GM18909 (cell line): ENCODE measurements at regions not wholly inside any gene's neighbourhood (a gene's known extent, or its start where the extent isn't known, plus 50 kb on each side); places are given as distances from the start of the nearest gene placed in this dataset.

Source experiments
- ATAC-seq: cut with Tn5 transposase; IDR thresholded peaks from one replicate; pipeline ENCODE4 v1.9.1; 2021; ENCODE audit warnings: mild to moderate bottlenecking; ENCODE audit not compliant: unreplicated experiment, poor library complexity

GRCh38 chr7:110061387-110061786 is 1029.5 kb upstream of the LRRN3 start:
- no peak for ATAC-seq

DNA sequence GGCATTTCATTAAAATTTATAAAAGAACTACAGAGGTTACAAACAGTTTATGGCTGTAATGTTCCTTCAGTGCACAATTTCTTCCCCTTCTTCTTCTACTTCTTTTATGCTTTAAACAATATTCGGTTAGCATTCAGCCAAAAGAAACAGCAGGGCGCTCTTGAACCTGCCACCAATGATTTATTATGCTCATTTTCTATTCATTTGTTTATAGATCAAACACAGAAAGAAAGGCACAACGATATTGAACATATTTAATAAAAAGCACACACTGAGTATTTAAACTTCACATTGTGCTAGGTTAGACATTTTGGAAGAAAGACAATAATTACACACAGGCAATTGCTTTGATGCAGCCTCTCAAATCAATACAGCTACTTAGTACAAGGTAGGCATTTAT is 1025.8 kb upstream of the LRRN3 start:
- ATAC-seq: no peak

DNA sequence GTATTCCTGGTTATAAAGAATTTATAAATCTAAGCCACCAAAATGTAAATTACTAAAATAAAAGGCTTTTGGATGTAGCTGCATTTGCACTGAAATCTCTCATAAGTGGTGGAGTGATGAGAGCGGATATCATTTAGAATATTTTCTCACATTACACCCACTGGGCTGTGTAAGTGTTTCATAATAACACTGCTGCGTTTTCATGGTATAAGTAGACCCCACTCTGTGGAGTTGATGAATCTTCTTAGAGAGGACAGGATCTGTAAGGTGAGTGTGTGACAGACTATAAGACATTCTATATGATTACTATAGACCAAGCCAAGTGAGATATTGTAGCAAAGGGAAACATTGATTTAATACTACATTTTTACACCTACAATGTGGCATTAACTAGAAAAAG is 1024.1 kb upstream of the LRRN3 start:
- no peak for ATAC-seq

DNA sequence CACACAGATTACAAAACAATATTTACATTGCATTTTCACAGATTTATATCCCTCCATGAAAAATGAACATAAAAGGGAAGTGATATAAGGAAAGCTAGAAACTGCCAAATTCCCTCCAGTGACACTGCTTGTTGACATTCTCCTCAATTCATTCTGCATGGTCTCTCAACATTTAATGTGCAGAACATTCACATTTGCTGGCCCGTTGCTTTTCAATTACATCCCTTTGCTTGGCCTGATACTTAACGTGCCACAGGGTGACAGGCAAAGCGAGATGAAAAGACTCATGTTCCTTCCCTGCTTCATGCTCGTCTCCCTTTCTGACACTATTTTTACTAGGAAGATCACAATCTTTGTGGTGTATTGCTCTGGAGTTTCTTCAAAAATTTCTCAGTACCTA is 1019.7 kb upstream of the LRRN3 start:
- no peak for ATAC-seq

- ATAC-seq: no peak
Observed at GRCh38 chr7:110075450-110075849, 1015.5 kb upstream of the LRRN3 start.

GRCh38 chr7:110076194-110076593 is 1014.7 kb upstream of the LRRN3 start:
- ATAC-seq: no peak

GRCh38 chr7:110084181-110084807 is 1006.6 kb upstream of the LRRN3 start:
- ATAC-seq: no peak

- no peak for ATAC-seq
Observed at GRCh38 chr7:110090110-110090820, 1000.7 kb upstream of the LRRN3 start.

- no peak for ATAC-seq
Observed at GRCh38 chr7:110095372-110096052, 995.4 kb upstream of the LRRN3 start.

- no peak for ATAC-seq
Observed at GRCh38 chr7:110104243-110104642, 986.7 kb upstream of the LRRN3 start.

DNA sequence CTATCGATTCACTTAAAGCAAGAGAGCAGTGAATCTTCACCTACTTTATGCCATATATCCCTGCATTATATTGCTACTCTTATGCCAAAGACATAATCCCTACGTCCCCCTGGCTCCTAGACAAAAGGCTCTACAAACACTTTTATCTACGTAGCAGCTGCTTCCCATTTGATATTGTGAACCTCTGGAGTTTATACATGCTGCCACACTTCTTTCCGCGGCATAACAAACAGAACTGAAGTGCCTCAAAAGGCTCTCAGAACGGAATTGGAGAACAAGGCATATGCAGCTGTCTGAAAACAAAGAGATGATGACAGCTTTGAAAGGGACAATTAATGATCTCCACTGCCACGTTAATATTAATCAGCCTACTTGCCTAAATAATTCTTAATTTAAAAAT is 985.6 kb upstream of the LRRN3 start:
- no peak for ATAC-seq

DNA sequence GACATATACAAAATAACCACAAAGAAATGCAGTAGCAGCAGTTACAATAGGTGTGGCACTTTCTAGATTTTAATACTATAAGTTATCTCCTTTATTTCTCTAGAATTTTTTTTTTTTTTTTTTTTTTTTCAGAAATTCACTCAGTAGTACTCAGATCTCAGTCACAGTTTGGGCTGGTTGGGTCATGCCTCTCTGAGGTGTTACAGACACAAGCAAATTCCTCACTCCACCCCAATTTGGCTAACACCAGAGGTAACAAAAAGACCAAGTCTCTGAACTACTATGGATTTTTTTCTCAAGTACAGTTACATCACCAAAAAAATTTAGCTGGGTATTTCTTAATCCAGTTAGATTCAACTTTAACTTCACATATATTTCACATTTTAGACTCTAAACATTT is 985.1 kb upstream of the LRRN3 start:
- no peak for ATAC-seq

- no peak for ATAC-seq
Observed at GRCh38 chr7:110119883-110120581, 970.9 kb upstream of the LRRN3 start.

GRCh38 chr7:110129159-110129558 is 961.8 kb upstream of the LRRN3 start:
- no peak for ATAC-seq

DNA sequence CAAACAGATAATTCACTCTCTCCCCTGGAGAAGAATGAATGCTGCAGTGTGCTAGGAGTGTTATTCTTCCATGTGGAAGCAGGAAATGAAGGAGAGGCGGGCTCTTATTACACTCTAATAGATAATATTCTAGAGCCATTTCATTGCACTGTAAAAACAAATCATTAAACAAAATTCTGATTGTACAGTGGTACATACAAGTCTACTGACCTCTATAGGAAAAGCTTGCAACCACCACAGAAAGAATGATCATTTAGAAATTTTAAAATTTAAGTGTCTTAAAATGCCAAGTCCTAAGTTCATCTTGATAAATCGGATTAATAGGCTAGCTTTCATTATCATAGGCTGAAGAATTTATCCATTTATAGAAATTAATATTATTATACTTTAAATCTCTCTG is 960.3 kb upstream of the LRRN3 start:
- ATAC-seq: no peak

DNA sequence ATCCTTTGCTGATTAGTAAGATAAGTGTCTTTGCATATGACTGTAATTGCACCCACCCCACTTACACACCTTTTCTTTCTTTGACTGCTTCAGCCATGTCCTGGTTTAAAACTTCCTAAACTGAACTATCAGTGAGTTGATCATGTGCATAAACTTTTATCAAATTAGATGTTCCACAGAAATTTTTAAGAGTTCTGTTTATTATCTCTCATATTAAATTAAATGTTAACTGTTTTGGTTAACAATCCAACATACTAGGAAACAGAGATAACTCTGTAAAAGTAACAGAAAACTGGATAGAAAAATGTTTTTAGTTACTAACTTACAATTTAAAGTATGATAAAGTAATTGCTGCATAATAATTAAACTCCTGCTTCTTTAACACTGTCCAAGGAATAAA is 959.6 kb upstream of the LRRN3 start:
- no peak for ATAC-seq

DNA sequence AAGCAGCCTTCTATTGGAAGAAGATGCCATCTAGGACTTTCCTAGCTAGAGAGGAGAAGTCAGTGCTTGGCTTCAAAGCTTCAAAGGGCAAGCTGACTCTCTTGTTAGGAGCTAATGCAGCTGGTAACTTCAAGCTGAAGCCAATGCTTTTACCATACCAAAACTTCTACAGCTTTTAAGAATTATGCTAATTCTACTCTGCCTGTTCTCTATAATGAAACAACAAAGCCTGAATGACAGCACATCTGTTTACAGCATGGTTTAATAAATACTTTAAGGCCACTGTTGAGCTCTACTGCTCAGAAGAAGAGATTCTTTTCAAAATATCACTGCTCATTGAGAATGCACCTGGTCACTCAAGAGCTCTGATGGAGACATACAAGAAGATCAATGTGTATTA is 951.9 kb upstream of the LRRN3 start:
- no peak for ATAC-seq

GRCh38 chr7:110142939-110143526 is 947.9 kb upstream of the LRRN3 start:
- no peak for ATAC-seq

GRCh38 chr7:110144599-110144998 is 946.3 kb upstream of the LRRN3 start:
- no peak for ATAC-seq

DNA sequence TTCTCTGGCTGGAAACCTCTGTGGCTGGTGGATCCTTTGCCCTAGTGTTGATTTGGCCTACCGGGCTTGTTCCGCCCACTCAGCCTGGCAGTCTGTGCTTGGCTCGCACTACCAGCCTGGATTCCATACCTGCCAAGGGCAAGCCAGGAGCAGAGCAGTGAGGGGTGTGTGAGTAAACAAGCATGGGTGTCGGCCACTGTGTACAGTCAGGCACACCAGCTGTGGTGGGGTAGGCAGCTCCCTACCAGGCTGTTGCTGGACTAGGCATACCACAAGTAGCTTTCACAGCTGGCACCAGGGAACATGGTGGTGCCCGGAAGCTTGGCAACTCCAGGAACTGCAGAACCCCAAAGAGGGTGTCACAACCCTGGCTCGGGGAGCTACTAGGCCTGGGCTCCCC is 942.9 kb upstream of the LRRN3 start:
- no peak for ATAC-seq

DNA sequence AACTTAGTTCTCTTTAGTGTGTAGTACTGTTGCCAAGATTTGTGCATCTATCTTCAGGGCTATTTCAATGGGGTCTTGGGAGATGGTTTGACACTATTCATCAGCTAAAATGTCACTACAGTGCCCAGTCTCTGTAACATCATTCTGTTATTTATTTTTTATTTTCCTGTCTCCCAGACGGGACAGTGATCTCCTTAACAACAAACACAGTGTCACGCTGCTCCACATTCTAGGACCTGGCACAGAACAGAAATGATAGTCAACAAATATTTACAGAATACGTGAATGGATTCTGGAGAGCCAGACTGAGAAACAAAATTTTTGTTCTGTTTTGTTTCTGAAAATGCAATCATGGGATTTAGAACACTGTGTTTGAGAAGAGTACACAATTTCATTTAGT is 937.7 kb upstream of the LRRN3 start:
- ATAC-seq: no peak
